Embryonic facial prominence (tissue), 1 donor: ENCODE measurements at regions not wholly inside any gene's neighbourhood (a gene's known extent, or its start where the extent isn't known, plus 50 kb on each side); places are given as distances from the start of the nearest gene placed in this dataset.

ENCODE experiments used
- DNase-seq: peaks from one replicate; pipeline ENCODE4 v3.0.0-alpha.2; 2016; ENCODE audit errors: extremely low spot score

DNA sequence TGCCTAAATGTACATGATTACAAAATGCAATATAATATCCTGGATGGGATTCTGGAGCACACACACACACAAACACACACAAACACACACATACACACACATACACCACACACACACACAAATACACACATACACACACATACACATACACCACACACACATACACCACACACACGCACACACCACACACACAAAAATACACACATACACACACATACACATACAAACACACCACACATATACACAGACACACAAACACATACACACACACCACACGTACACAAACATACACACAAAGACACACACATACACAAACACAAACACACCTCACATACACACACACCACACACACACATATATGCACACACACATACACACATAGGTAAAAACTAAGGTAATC, 134.6 kb upstream of the SYNDIG1 start:
- DNase-seq, result no peak

DNA sequence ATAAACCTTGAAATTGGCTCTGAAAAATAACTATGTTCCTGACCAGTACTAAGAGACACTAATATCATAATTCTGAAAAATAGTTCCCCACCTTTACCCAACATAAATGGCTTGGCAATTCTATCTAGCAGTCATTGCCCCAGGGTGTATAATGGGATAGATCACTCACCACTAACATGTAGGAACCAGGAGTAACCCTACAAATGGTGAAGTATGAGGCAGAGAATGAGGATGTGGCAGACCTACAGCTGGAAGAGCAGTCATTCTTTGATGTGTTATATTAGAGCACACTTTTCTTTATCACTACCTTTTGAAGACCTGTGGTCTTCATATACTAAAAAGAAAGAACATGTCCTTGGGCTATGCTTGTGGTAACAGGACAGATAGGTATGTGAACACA, 136.5 kb upstream of the SYNDIG1 start:
- no peak for DNase-seq

DNA sequence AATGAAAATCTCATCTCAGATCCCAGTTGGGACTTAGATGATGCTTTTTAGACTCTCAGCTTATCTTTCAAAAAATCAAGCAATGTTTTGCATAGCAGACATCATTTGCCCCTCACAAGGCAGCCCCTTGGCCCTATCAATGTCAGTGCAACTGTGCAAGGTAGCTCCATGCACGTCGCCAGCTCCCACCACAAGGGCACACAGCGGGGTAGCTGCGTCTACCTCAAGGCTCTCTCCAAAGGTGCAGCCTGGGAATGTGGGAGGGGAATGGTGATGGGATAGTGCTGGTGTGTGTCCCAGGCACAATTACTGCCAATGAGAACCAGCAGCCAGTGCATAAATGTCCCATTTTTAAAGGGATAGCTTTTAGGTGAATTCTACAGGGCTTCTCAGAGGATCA, 137.5 kb upstream of the SYNDIG1 start:
- no peak for DNase-seq

DNA sequence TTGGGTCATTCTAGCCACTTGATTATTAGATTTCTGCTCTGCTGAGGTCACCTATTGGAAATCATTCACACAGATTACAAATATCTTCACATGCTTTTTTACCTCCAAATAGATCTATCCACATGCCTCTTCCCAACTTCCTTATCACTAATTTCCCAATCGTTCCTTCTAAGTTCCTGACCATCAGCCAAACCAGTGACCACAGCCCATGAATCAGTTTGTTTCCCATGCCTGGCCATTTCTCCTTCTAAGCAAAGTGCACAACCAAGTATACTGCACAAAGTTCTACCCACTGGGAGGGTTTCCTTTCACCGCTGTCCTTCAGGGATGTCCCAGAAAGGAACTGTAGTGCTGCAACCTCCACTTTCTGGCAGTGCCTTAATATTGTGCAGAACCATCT, 140.5 kb upstream of the SYNDIG1 start:
- DNase-seq, result no peak

DNA sequence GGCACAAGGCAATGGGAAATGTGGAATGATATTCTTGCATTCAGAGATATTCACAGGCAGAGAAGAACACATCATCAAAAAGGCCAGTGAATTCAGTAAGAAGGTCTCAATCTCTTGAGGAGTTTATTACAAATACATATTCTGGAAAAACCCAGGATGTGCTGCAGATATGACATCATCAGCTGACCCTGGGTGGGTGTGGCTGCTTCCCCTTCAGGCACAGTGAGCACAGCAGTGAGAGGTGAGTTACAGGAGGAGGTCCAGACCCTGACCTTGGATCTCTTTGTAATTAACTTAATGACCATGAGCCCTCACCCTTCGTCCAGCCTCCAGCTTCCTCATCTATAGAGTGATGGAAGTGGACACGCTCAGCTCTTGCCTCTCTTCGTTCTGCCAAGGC, 147.5 kb upstream of the SYNDIG1 start:
- DNase-seq, result no peak

DNA sequence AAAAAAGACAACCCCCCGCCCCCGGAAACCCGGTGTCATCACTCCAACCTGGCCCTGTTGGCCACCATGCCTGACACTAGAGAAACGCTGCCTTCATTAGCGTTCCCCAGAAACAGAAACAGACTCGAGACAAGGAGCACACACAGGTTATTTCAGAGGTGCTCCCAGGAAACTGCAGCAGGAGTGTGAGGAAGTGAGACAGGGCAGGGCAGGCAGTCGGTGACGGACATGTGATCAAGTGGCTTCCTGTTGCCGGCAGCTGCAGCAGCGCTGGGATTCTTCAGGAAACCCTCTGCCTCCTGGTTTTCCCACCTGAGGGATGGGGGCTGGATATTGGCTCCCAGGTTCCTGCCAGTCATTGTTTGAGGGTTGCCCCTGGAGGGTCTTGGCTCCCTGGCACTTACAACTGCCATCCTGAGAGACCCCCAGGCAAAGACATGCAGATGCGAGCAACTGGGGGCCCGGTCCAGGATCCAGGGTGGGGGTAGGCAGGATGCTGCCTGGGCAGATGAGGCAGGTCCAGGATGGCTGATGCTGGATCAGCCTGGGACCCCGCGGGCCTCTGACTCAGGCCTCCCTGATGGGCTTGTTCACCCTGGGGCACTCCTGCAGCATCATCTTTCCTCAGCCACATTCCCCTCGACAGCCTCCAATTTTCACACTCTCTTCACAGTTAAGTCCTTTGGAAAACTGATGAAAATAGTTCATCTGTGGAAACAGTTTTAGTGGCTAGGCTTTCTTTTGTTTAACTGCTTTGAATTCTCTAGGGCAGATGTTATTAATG, 150.7 kb upstream of the SYNDIG1 start:
- DNase-seq, result no peak

DNA sequence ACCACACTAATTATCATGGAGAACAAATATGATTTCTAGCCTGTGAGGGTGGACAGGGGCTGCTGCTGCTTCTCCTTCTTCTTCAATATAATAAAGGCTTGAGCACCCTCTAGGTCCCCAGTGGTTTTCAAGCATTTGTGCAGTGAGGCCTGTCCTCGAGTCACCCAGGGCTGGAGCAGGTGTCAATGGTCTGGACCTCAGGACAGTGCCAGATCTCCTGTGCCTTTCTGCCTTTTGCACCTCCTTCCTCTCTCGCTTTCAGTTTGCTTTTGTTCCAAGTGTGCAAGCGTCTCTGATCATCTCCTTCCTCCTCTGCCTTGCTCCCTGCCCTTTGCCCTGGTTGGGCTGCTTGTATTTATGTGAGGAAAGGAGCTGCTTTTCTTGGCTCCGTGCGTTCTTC, 152.2 kb upstream of the SYNDIG1 start:
- DNase-seq, result no peak

DNA sequence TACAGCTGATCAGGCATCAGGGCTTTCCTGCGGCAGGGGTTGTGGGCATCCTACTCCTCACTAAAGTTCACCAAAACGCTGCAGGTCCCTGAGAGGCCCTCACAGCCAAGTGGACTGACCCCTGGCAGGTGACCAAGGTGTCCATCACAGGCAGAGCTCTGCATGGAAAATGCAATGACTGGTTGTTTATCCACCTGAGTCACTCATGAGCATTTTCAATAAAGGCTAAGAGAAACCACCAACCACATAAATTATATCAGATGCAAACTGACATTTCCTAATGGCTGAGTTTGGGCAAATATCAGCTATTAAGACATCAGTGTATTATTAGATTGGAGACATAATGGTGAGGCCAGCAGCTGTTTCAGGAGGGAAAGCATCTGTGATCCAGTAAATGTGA, 152.7 kb upstream of the SYNDIG1 start:
- DNase-seq, result no peak

DNA sequence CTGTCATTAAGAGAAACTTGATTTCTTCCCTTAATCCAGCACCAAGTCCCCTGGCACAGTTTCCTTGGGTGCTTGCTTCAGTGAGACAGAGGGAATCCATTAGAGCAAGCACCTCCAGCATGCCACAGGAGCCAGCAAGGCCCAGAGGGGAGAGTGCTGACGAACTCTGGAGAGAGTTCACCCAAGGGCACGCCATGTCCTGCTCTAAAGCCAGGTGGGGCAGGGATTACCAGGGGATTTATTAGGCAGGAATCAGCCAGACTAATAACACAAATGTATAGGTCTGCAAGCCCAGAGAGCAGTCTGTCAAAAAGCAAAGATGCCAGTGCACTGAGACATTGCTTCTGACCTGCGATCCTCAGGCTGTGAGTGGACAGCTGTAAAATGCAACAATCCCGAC, 155.4 kb upstream of the SYNDIG1 start:
- no peak for DNase-seq

DNA sequence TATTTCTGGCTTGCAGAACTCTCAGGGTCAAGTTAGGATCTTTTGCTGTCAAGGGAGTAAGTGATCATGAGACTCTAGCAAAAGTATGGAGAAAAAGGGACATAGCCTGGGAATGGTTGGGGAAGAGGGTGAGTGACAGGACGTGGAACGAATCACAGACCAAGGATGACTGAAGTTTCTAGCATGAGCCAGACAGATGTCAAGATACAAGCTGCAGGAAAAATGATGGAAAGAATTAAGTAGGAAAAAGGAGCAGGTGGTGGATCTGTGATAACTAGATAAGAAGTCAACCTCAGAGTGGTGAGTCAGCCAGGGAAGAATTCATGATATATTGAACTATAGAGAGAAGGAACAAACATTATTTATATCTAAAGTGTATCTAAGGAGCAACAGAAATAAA, 159.8 kb upstream of the SYNDIG1 start:
- DNase-seq, result no peak

DNA sequence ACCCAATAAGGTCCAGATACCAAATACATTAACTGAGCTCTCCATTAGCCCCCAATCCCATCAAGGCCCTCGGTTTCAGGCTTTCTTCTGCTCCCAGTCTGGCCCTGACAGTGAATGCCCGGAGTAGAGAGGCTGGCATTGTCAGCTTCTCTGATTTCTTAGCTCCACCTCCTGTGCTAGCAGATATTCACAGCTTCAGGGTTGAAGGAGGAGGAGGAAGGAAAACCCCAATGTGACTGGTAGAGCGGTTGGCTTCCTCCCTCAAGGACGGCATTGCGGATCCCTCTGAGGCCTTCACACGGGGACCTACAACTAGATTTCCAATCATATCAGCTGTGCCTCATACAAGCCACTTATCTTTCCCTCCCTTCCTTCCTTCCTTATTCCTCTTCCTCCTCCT, 164.1 kb upstream of the SYNDIG1 start:
- no peak for DNase-seq

DNA sequence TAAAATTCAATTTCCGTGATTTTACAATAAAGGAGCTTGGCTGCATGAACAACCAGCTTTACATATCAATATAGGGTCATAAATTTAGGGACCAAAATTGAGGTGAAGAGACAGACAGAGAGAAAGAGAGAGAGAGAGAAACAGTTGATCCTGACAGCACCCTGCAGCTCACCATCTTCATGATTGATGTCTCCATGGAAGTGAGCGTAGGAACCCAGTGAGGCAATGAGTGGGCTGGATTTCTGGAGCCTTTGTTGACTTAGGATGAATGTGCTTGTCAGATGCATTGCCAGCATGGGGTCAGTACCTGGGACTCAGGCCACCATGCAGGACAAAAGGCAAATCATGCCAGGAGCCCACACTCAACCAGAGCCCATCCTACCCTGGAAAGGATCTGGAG, 165.1 kb upstream of the SYNDIG1 start:
- no peak for DNase-seq

DNA sequence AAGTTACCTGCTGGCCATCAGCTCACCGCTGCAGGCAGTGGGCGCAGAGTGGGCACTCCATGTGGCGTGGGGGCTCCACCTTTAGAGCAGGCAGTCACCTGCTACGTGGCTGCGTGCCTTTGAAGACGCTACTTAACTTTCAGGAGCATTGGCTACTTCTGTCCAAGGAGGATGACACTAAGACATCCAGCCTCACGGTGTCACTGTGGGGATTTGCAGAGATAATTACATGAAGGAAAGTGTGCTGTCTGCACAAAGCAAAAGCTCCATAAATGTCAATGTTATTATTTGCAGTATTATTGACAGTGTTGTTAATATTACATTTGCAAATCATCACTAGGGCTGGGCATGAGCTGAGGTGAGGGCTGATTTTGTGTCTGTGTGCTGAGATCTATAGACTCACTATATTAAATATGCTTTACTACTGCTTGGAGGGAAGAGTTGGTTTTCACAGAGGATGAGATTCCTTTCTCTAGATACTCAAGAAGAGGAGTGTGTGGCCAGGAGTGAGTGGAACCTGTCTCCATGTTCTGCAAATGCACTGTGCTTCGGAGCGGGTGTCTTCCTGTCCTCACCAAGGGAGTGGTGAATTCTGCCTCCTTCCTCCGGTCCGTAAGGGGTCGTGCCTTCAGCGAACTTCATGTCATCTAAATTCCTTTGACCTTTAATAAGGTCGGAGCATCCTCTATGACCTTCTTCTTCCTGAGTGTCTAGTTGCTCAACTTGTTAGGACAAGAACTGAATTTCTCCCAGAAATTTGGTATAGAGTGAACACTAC, 165.8 kb upstream of the SYNDIG1 start:
- DNase-seq, result no peak

DNA sequence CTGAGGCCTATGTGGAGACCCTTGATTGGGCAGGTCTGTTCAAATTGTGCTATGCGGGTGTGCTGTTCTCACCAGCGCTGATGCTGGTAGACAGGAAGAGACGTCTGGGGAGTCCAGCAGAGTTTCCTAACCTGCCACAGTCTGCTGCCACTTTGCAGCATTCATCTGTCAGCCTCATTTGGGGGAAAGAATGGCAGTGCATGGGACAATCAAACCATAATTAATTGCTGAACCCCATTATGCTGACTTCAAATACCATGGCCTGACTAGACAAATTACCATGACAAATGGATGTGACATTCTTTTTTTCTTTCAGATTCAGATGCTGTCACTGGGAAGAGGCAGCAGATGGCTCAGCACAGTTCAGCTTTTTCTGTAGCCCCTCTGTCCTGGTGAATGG, 171.4 kb upstream of the SYNDIG1 start:
- no peak for DNase-seq

DNA sequence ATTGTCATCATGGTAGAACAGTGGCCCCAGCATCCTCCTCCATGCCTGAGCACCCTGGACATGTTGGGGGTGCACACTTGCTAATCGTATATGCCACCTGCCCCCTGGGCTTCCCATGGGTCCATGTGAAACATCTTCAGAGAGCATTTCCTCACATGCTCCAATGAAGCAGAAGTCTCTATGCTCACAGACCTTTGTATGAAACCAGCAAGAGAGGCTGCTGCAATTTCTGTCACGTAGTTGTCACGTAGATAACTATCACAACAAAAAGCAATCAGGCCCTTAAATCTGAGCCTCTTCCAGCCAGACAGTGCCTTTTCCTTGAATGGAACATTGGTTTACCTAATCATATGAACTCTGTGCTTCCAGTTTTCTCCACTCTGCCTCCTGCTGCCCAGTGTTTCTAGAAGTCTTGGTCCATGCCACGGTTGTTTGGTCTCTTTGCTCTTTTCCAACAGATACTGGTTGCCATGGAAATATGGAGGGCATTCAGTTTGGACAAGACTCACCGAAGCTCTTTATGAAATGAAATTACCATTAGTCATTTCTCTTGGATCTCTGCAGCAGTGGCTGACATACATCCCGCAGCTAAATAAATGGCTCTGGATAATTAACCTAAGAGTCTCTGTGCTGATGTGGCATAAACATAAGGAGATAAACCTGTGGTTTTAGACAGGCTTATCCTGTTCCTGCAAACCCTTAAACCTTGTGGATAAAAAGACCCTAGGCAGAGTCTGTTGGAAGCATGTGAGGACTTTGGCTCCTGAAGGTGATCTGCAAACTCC, 172.8 kb upstream of the SYNDIG1 start:
- DNase-seq, result no peak

DNA sequence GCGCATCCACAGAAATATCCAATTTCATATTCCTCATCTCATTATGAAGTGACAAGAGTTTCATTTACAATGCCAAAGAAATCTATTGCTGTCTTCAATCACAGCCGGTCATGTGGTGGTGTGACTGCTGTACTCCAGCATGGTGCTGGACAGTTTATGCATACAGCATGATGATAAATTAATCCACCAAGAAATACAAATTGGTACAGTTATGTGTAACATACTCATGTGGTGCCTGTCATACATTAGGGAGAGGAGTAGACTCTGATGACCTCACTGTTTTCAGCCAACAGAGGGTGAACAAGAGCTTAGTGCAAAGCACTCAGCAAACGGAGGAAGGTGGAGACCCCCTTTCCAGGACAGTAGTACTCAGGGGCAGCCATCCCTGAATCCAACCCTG, 178.4 kb upstream of the SYNDIG1 start:
- no peak for DNase-seq

DNA sequence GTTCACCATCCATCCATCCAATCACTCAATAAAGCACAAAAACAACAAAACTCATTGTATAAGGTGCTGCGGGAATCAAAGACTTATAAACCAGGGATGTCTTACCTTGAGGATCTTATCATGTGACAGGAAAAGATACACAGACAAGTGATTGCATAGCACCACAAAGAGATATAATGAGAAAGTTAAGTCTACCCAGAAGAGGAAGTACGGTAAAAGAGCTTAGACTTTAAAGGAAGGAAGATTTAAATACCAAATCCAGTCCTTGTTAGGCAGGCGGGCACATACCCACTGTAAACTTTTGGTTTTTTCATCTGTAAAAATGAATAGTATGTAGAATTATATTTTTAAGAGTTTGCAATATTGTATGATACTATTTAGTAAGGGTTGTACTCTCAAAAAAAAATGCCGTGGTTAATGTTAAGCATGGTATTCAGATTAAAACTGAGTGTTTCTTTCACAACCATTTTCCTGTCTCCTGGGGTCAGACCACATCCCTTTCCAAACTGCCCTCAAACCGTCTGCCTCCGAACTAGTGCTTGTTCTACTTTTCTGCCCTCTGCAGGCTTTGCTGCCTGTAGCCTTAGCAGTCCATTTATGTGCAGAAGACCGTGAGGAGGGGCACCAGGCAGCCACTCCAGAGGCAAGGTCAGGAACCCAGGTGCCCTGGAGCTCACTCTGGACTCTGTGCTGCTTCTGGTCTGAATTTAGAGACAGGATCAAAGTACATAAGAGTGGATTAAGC, 179.5 kb upstream of the SYNDIG1 start:
- no peak for DNase-seq

DNA sequence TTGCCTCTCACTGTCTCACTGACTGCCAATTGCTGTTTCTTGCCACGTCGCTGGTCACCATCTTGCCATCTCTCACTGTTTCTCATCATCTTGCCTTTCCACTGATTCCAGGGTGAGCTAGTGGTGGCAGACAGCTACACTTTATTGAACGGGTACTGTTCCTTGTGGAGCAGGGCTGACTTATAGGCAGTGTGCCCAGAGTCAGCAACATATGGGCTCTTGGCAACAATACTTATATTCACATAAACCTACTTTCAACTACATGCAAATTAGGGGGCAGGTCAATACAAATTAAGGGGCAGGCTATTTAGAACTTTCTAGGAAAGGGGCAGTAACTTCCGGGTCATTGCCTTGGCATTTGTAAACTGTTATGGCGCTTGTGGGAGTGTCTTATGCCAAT, 186.2 kb upstream of the SYNDIG1 start:
- no peak for DNase-seq

DNA sequence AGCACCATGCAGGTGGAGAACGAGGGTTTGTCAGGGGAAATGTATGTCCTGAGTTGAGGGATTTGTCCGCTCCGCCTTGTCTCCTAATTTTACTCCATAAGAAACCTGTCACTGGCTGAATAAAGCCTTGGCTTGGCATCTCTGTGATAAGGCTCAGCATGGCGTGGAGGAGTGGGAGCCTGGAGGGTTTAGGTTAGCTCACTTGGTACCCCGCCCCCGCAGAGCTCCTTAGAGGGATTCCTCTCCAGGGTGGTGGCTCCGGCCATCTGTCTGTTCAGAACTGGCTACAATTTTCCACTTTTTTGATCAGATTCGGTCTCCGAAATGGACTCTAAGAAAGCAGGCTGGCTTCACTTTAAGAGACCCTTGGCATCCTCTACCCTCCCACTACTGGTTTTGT, 192.2 kb upstream of the SYNDIG1 start:
- DNase-seq, result no peak

DNA sequence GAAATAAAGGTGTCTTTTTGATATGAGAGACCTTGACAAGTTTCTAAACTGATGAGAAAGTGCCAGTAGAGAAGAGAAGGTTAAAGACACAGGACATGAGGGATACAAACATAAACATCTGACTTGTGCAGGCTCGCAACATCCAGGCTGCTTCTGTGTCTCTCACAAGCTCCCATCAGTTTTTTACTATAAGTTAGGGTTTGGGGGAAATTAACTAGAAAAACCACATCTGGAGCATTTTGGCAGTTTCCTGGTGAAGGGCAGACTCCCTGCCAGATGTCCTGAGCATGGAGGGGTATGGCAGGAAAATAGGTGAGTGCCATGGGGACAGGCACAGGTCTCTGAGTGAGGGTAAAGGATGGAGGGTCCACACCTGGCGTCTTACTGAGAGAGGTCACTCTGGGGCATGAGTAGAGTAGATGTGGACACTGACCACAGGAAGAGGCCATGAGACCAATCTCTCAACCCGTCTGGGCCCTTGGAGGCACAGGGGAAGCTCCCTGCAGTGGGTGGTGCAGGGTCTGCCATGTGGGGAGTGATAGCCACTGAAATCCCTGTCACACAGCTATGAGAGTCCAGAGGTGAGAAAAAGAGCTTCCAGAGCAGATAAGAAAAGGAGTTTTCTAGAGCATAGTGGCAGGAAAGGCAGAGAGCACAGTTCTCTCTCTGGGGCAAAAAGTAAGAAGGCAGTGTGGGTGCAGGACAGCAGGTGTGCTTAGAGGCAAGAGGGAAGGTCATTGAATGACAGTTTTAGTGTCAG, 193.3 kb upstream of the SYNDIG1 start:
- DNase-seq, result no peak

DNA sequence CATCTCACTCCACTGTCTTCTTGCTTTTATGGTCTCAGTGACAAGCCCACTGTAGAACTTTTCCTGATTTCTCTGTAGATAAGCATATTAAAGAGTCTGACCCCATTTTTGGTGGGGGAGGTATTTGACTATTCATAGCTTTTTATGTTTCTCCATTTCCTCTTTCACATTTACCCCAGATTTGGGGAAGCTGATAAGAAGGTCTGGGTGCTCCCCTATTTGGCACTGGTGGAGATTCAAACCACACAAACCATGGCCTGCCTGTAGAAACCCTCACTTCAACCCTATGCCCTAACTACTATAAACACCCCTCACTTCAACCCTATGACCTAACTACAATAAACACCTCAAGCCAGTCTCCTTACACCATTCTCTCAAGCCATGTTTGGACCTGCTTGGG, 196.2 kb upstream of the SYNDIG1 start:
- no peak for DNase-seq
